ENCODE measurements at regions not wholly inside any gene's neighbourhood (a gene's known extent, or its start where the extent isn't known, plus 50 kb on each side); places are given as distances from the start of the nearest gene placed in this dataset.

DNA sequence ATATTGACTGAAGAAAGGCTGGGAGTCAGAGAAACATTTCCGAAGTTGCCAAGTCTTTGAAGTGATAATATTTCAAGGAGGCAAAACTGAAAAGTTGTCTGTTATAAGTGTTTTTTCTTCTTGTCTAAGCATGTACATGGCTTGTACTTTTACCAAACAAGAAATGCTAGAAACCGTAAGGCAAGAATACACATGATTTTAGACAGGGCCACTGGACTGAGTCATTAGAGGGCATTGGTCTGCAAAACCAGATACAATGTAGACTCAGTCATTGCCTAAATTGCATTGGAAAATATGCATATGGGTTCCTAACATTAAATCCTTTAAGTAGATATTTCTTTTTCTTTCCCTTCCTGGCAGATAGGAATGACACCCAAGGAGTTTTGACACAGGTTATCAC, 284.9 kb upstream of the PUDP start:
- no peaks in the 10 kb centered on the region for H3K36me3 ChIP-seq (ENCODE audit: control insufficient read depth in 1 of 2, insufficient read depth in 2 of 2, low read length in 1 of 2)
- no peaks in the 10 kb centered on the region for H3K27me3 ChIP-seq (ENCODE audit: control insufficient read depth in 1 of 2, insufficient read depth in 2 of 2, low read length in 1 of 2)
- ATAC-seq (ENCODE audit: low FRiP score) (no peak), DNase-seq (no peak)
- intact Hi-C loops (cut with DNase I) = no loop called here
- 71 to 76% methylated on average over 2 of the region's 2 CpGs for WGBS, 2 donors
- no peak overlapping the region for H3K27ac ChIP-seq (ENCODE audit: low read depth in 1 of 2, low read length in 2 of 2)
- H3K4me1 ChIP-seq (ENCODE audit: control insufficient read depth in 1 of 2, insufficient read depth in 2 of 2, low read length in 2 of 2) = peaks cover 0 to 2% of the 10 kb centered on the region in 2 donors
- H3K9me3 ChIP-seq (ENCODE audit: control insufficient read depth, low read length) = peaks cover 1% of the 10 kb centered on the region
- no peak overlapping the region for H3K4me3 ChIP-seq (ENCODE audit: low read length in 2 of 2)

DNA sequence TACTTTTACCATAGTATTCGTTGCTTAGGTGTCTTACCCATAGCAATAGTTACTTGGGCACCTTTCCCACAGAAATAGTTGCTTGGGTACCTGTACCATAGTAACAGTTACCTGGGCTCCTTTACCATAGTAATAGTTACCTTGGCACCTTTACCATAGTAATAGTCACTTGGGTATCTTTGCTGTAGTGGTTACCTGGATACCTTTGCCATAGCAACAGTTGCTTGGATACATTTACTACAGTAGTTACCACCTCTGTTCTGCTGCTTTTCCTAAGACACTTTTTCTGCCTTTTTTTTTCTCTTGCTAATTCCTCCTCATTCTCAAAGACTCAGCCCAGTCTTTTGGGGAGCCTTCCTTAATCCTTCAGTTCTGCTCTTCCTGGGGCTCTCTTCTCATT, 272.8 kb upstream of the PUDP start:
- WGBS, 2 donors = 81 to 88% methylated on average over 1 of the region's 1 CpG
- no peaks in the 10 kb centered on the region for H3K27me3 ChIP-seq (ENCODE audit: control insufficient read depth in 1 of 2, insufficient read depth in 2 of 2, low read length in 1 of 2)
- no peak for ATAC-seq (ENCODE audit: low FRiP score)
- no peaks in the 10 kb centered on the region for H3K36me3 ChIP-seq (ENCODE audit: control insufficient read depth in 1 of 2, insufficient read depth in 2 of 2, low read length in 1 of 2)
- no peaks in the 10 kb centered on the region for H3K4me1 ChIP-seq (ENCODE audit: control insufficient read depth in 1 of 2, insufficient read depth in 2 of 2, low read length in 2 of 2)
- intact Hi-C loops (cut with DNase I) = no loop called here
- no peaks in the 10 kb centered on the region for H3K9me3 ChIP-seq (ENCODE audit: control insufficient read depth, low read length)
- DNase-seq = no peak
- no peak overlapping the region for H3K27ac ChIP-seq (ENCODE audit: low read depth in 1 of 2, low read length in 2 of 2)
- H3K4me3 ChIP-seq (ENCODE audit: low read length in 2 of 2) = no peak overlapping the region

DNA sequence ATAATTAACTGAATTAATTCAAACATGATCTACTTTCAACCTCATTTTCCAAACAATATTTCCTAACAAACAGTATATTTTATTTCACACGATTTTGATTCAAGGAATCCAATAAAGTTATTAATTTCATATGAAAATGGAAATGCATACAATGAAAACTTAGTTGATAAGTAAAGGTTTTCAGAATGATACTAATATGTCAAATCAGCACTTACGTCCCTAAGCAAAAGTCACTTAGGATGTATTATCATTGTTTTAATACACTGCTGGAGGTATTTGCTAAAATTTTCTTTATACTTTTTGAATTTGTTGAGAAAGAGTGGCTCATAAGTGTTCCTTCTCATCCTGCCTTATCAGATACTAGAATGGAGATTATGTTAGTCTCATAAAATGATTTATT, 266.8 kb upstream of the PUDP start:
- intact Hi-C loops (cut with DNase I) = no loop called here
- WGBS, 2 donors = 70 to 78% methylated on average over 2 of the region's 2 CpGs
- Histone ChIP-seq H3K9me3 (ENCODE audit: control insufficient read depth, low read length) (no peaks in the 10 kb centered on the region), H3K4me3 (ENCODE audit: low read length in 2 of 2) (no peak overlapping the region), H3K27ac (ENCODE audit: low read depth in 1 of 2, low read length in 2 of 2) (no peak overlapping the region), H3K27me3 (ENCODE audit: control insufficient read depth in 1 of 2, insufficient read depth in 2 of 2, low read length in 1 of 2) (no peaks in the 10 kb centered on the region), H3K4me1 (ENCODE audit: control insufficient read depth in 1 of 2, insufficient read depth in 2 of 2, low read length in 2 of 2) (no peaks in the 10 kb centered on the region), H3K36me3 (ENCODE audit: control insufficient read depth in 1 of 2, insufficient read depth in 2 of 2, low read length in 1 of 2) (no peaks in the 10 kb centered on the region)
- ATAC-seq (ENCODE audit: low FRiP score) (no peak), DNase-seq (no peak)

DNA sequence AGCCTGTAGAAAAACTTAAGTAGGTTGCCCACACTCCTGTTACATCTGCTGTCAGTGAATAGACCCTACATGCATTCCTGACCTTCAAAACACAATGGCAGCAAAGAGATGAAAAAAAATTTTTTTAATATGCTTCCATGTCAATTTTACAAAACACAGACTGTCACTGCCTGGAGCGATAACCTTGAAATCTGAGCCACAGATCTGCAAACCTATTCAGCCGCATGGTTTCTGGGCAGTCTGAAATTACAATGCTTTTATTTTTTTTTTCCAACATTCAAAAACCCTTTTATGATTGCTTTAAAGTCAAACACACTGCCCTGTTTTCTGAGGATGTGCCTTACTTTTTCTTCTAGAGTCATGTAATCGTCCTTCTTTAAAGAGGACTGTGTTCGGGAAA, 264.9 kb upstream of the PUDP start:
- ATAC-seq (ENCODE audit: low FRiP score) (no peak), DNase-seq (no peak)
- Histone ChIP-seq H3K27ac (ENCODE audit: low read depth in 1 of 2, low read length in 2 of 2) (no peak overlapping the region), H3K36me3 (ENCODE audit: control insufficient read depth in 1 of 2, insufficient read depth in 2 of 2, low read length in 1 of 2) (no peaks in the 10 kb centered on the region), H3K4me1 (ENCODE audit: control insufficient read depth in 1 of 2, insufficient read depth in 2 of 2, low read length in 2 of 2) (no peaks in the 10 kb centered on the region), H3K9me3 (ENCODE audit: control insufficient read depth, low read length) (no peaks in the 10 kb centered on the region), H3K4me3 (ENCODE audit: low read length in 2 of 2) (no peak overlapping the region), H3K27me3 (ENCODE audit: control insufficient read depth in 1 of 2, insufficient read depth in 2 of 2, low read length in 1 of 2) (no peaks in the 10 kb centered on the region)
- intact Hi-C loops (cut with DNase I) = no loop called here
- 57 to 75% methylated on average over 4 of the region's 4 CpGs for WGBS, 2 donors

DNA sequence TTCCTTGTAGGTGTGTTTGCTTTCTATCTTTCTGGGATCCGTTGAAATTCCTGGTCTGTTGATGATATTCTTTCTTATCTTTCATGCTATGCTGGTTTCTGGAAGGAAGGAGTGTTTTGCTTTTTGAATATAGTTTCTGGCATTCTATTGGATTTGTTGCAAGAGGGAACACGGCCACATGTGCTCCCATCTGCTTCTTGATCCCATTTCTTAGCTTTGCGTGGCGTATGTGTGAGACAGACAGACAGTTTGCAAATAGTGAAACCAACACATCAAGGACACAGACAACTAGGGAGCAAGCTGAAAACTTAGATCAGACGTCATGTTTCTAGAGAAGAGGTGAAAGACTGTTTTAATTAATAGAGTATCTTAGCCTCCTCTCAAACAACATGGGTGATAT, 261.9 kb upstream of the PUDP start:
- no peaks in the 10 kb centered on the region for H3K27me3 ChIP-seq (ENCODE audit: control insufficient read depth in 1 of 2, insufficient read depth in 2 of 2, low read length in 1 of 2)
- ATAC-seq (ENCODE audit: low FRiP score) (no peak), DNase-seq (no peak)
- WGBS, 2 donors = 77 to 82% methylated on average over 5 of the region's 5 CpGs
- no peak overlapping the region for H3K4me3 ChIP-seq (ENCODE audit: low read length in 2 of 2)
- no peaks in the 10 kb centered on the region for H3K9me3 ChIP-seq (ENCODE audit: control insufficient read depth, low read length)
- H3K4me1 ChIP-seq (ENCODE audit: control insufficient read depth in 1 of 2, insufficient read depth in 2 of 2, low read length in 2 of 2) = no peaks in the 10 kb centered on the region
- intact Hi-C loops (cut with DNase I) = no loop called here
- H3K27ac ChIP-seq (ENCODE audit: low read depth in 1 of 2, low read length in 2 of 2) = no peak overlapping the region
- no peaks in the 10 kb centered on the region for H3K36me3 ChIP-seq (ENCODE audit: control insufficient read depth in 1 of 2, insufficient read depth in 2 of 2, low read length in 1 of 2)

DNA sequence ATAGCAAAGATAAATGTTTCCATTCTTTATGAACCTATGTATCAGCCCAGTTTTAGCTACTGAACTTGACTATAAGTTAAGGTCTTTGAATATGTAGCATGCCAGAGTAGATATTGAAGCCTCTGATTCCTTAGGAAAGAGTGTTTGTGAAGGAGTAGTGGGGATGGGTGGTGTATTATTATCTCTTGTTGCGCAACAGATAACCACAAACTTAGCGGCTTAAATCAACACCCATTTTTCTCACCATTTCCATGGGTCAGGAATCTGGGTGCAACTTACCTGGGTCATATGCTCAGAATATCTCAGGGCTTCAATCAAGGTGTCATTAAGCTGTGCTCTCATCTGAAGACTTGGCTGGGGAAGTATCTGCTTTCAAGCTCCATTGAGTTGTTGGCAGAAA, 251.4 kb upstream of the PUDP start:
- H3K4me3 ChIP-seq (ENCODE audit: low read length in 2 of 2) = no peak overlapping the region
- ATAC-seq (ENCODE audit: low FRiP score) = no peak
- H3K27me3 ChIP-seq (ENCODE audit: control insufficient read depth in 1 of 2, insufficient read depth in 2 of 2, low read length in 1 of 2) = no peaks in the 10 kb centered on the region
- intact Hi-C loops (cut with DNase I) = no loop called here
- H3K9me3 ChIP-seq (ENCODE audit: control insufficient read depth, low read length) = no peaks in the 10 kb centered on the region
- no peaks in the 10 kb centered on the region for H3K36me3 ChIP-seq (ENCODE audit: control insufficient read depth in 1 of 2, insufficient read depth in 2 of 2, low read length in 1 of 2)
- no peaks in the 10 kb centered on the region for H3K4me1 ChIP-seq (ENCODE audit: control insufficient read depth in 1 of 2, insufficient read depth in 2 of 2, low read length in 2 of 2)
- no peak for DNase-seq
- WGBS, 2 donors = 95 to 97% methylated on average over 2 of the region's 2 CpGs
- H3K27ac ChIP-seq (ENCODE audit: low read depth in 1 of 2, low read length in 2 of 2) = no peak overlapping the region

DNA sequence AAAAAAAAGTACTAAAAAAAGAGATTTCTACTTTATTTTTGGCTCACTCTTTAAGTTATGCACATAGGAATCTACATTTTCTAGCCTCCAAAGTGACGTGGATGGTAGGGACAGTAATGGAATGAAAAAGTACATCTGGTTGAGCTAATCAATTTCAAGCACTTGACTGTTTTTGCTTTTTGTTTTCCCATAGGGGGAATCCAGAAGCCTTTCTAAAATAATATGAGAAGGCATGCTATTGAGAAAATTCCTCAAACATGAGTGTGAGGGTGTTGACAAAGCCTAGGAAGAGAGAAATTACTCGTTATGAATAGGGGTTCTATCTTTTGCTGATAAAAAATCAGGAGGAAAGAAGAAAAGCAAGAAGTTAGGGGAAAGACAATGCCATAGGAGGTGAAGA, 242.5 kb upstream of the PUDP start:
- no peaks in the 10 kb centered on the region for H3K4me1 ChIP-seq (ENCODE audit: control insufficient read depth in 1 of 2, insufficient read depth in 2 of 2, low read length in 2 of 2)
- H3K4me3 ChIP-seq (ENCODE audit: low read length in 2 of 2) = no peak overlapping the region
- no peaks in the 10 kb centered on the region for H3K9me3 ChIP-seq (ENCODE audit: control insufficient read depth, low read length)
- H3K27me3 ChIP-seq (ENCODE audit: control insufficient read depth in 1 of 2, insufficient read depth in 2 of 2, low read length in 1 of 2) = no peaks in the 10 kb centered on the region
- H3K27ac ChIP-seq (ENCODE audit: low read depth in 1 of 2, low read length in 2 of 2) = no peak overlapping the region
- ATAC-seq (ENCODE audit: low FRiP score) = no peak
- DNase-seq = no peak
- intact Hi-C loops (cut with DNase I) = no loop called here
- 21 to 35% methylated on average over 2 of the region's 2 CpGs for WGBS, 2 donors
- H3K36me3 ChIP-seq (ENCODE audit: control insufficient read depth in 1 of 2, insufficient read depth in 2 of 2, low read length in 1 of 2) = no peaks in the 10 kb centered on the region

DNA sequence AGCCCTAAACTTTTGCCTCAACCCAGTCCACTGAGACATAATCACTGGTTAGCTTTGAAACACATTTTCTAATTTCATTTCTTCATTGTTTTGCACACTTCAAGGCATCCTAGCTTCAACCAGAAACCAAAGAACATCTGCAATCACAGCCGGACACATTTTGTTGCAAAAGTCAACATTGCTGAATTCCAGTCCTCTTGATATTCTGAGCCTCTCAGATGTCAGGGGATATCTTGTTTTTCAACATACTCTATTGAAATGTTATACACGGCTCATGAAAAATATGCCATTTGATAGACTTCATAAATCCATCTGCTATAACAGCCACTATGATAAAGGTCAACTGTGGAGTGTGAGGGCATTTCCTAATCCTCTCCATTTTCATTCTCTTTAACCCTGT, 241.6 kb upstream of the PUDP start:
- ATAC-seq (ENCODE audit: low FRiP score) = no peak
- no peaks in the 10 kb centered on the region for H3K36me3 ChIP-seq (ENCODE audit: control insufficient read depth in 1 of 2, insufficient read depth in 2 of 2, low read length in 1 of 2)
- no peak overlapping the region for H3K27ac ChIP-seq (ENCODE audit: low read depth in 1 of 2, low read length in 2 of 2)
- intact Hi-C loops (cut with DNase I) = no loop called here
- DNase-seq = no peak
- no peaks in the 10 kb centered on the region for H3K9me3 ChIP-seq (ENCODE audit: control insufficient read depth, low read length)
- no peak overlapping the region for H3K4me3 ChIP-seq (ENCODE audit: low read length in 2 of 2)
- H3K4me1 ChIP-seq (ENCODE audit: control insufficient read depth in 1 of 2, insufficient read depth in 2 of 2, low read length in 2 of 2) = no peaks in the 10 kb centered on the region
- 12 to 19% methylated on average over 2 of the region's 2 CpGs for WGBS, 2 donors
- H3K27me3 ChIP-seq (ENCODE audit: control insufficient read depth in 1 of 2, insufficient read depth in 2 of 2, low read length in 1 of 2) = no peaks in the 10 kb centered on the region

DNA sequence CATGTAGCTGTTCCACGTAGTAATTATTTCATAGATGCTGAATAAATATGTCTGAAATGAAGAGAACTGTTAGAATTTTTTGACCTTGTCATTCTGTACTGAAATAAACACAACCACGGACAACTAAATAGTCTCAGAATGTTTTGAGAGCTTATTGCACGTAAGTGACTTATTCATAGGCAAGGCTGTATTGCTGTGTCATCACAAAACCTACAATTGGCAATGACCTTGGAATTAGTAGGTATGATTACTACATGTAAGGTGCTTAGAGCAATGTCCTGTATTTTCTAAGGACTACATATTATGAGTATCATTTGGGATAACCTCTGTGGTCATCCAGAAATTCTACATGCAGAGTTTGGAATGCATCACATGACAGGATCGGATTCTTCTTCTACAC, 237.2 kb upstream of the PUDP start:
- no peaks in the 10 kb centered on the region for H3K36me3 ChIP-seq (ENCODE audit: control insufficient read depth in 1 of 2, insufficient read depth in 2 of 2, low read length in 1 of 2)
- no peak overlapping the region for H3K27ac ChIP-seq (ENCODE audit: low read depth in 1 of 2, low read length in 2 of 2)
- no peaks in the 10 kb centered on the region for H3K27me3 ChIP-seq (ENCODE audit: control insufficient read depth in 1 of 2, insufficient read depth in 2 of 2, low read length in 1 of 2)
- intact Hi-C loops (cut with DNase I) = no loop called here
- no peak overlapping the region for H3K4me3 ChIP-seq (ENCODE audit: low read length in 2 of 2)
- H3K9me3 ChIP-seq (ENCODE audit: control insufficient read depth, low read length) = no peaks in the 10 kb centered on the region
- WGBS, 2 donors = 71 to 78% methylated on average over 4 of the region's 4 CpGs
- H3K4me1 ChIP-seq (ENCODE audit: control insufficient read depth in 1 of 2, insufficient read depth in 2 of 2, low read length in 2 of 2) = no peaks in the 10 kb centered on the region
- ATAC-seq (ENCODE audit: low FRiP score) = no peak
- DNase-seq = no peak

All from aorta (tissue), 5 donors.